ENCODE measurements at regions not wholly inside any gene's neighbourhood (a gene's known extent, or its start where the extent isn't known, plus 50 kb on each side); places are given as distances from the start of the nearest gene placed in this dataset.

- intact Hi-C loops (cut with micrococcal nuclease), result no loop called here
- CTCF ChIA-PET, result no interaction called here
- RAD21 ChIA-PET (ENCODE audit: low non-redundant PET in 1 of 2, low total read pairs in 2 of 2, uncharacterized antibody in 2 of 2, unreplicated experiment in 2 of 2), result no interaction called here
These were observed 167.3 kb upstream of the MBL2 start for GRCh38 chr10:52939894-52940293.

DNA sequence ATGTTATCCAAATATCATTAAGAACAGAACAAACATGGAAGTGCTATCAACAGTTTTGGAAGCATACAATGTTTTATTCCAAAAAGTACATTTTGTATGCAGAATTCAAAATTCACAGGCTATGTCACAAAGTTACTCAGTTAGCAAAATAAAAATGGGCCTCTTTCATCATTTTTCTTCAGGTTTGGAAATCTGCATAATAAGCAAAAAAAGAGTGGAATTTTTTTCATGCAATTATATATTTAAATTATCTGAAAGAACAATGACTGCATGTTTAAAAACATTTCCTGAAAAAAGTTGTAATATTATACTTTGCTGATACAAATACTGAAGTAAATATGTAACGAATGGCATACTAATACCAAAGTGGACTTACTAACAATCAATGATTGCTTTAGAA, 161.2 kb upstream of the MBL2 start:
- H3K27ac ChIP-seq (ENCODE audit: low read depth, low read length), result no peak overlapping the region
- no peak overlapping the region for H2AFZ ChIP-seq (ENCODE audit: low read depth, low read length, poor library complexity, severe bottlenecking)
- no TSS peak for BruUV-seq (replicated peaks)
- H3K4me3 ChIP-seq (replicated peaks in 1 of 2; ENCODE audit: low read depth in 1 of 2, low read length in 2 of 2), result no peak overlapping the region
- no peak for ATAC-seq
- no peaks in the 10 kb centered on the region for H4K20me1 ChIP-seq (ENCODE audit: insufficient read depth)
- H3K27me3 ChIP-seq (ENCODE audit: insufficient read depth, low read length), result no peaks in the 10 kb centered on the region
- ChIA-PET POLR2A (no interaction called here), RAD21 (ENCODE audit: low non-redundant PET in 1 of 2, low total read pairs in 2 of 2, uncharacterized antibody in 2 of 2, unreplicated experiment in 2 of 2) (no interaction called here), CTCF (no interaction called here)
- H3K9ac ChIP-seq (ENCODE audit: low read length), result no peak overlapping the region
- H3K9me2 ChIP-seq (ENCODE audit: insufficient read depth), result no peaks in the 10 kb centered on the region
- intact Hi-C loops (cut with micrococcal nuclease), result no loop called here
- no peak for DNase-seq (ENCODE audit: low read depth, low spot score)
- H3K36me3 ChIP-seq (ENCODE audit: control insufficient read depth in 1 of 2, insufficient read depth in 2 of 2, low read length in 2 of 2), result no peaks in the 10 kb centered on the region
- no peak overlapping the region for H3K4me2 ChIP-seq (ENCODE audit: low read length)
- no peaks in the 10 kb centered on the region for H3K79me2 ChIP-seq (ENCODE audit: insufficient read depth, low read length)
- H3K4me1 ChIP-seq (ENCODE audit: control insufficient read depth in 1 of 2, insufficient read depth in 2 of 2, low read length in 2 of 2), result no peaks in the 10 kb centered on the region
- H3K9me3 ChIP-seq (ENCODE audit: control insufficient read depth in 1 of 2, insufficient read depth in 1 of 2, low read depth in 1 of 2, low read length in 2 of 2), result peaks cover 0 to 3% of the 10 kb centered on the region in 2 experiments; a peak in 1 of 4 replicates
- TF ChIP-seq EZH2phosphoT487 (IDR thresholded peaks at IDR 0.05; ENCODE audit: borderline replicate concordance) (no peak), JUND (IDR thresholded peaks at IDR 0.05) (no peak), SP1 (IDR thresholded peaks at IDR 0.05; ENCODE audit: low read depth) (no peak), YY1 (IDR thresholded peaks at IDR 0.05; ENCODE audit: extremely low read depth, insufficient replicate concordance, low read depth, low read length) (no peak), SRF (IDR thresholded peaks at IDR 0.05; ENCODE audit: low read depth) (no peak), ZNF274 (IDR thresholded peaks at IDR 0.05; ENCODE audit: low read depth, low read length) (no peak), POLR2AphosphoS5 (IDR thresholded peaks at IDR 0.05; ENCODE audit: low read depth, low read length) (no peak)

More at GRCh38 chr10:52939894-52940293, 167.3 kb upstream of the MBL2 start:
- Histone ChIP-seq H3K27me3 (ENCODE audit: insufficient read depth, low read length) (no peaks in the 10 kb centered on the region), H2AFZ (ENCODE audit: low read depth, low read length, poor library complexity, severe bottlenecking) (no peak overlapping the region), H3K4me3 (replicated peaks in 1 of 2; ENCODE audit: low read depth in 1 of 2, low read length in 2 of 2) (no peak overlapping the region), H3K9me2 (ENCODE audit: insufficient read depth) (no peaks in the 10 kb centered on the region), H3K4me2 (ENCODE audit: low read length) (no peak overlapping the region), H3K27ac (ENCODE audit: low read depth, low read length) (no peak overlapping the region), H3K36me3 (ENCODE audit: control insufficient read depth in 1 of 2, insufficient read depth in 2 of 2, low read length in 2 of 2) (no peaks in the 10 kb centered on the region), H3K9me3 (ENCODE audit: control insufficient read depth in 1 of 2, insufficient read depth in 1 of 2, low read depth in 1 of 2, low read length in 2 of 2) (no peaks in the 10 kb centered on the region), H3K79me2 (ENCODE audit: insufficient read depth, low read length) (no peaks in the 10 kb centered on the region), H3K4me1 (ENCODE audit: control insufficient read depth in 1 of 2, insufficient read depth in 2 of 2, low read length in 2 of 2) (no peaks in the 10 kb centered on the region), H3K9ac (ENCODE audit: low read length) (no peak overlapping the region), H4K20me1 (ENCODE audit: insufficient read depth) (no peaks in the 10 kb centered on the region)
- BruUV-seq (replicated peaks), result no TSS peak
- no peak for TF ChIP-seq EZH2phosphoT487 (IDR thresholded peaks at IDR 0.05; ENCODE audit: borderline replicate concordance)
- ATAC-seq, result no peak
- POLR2A ChIA-PET, result no interaction called here
- DNase-seq (ENCODE audit: low read depth, low spot score), result no peak
